Activated T-helper 2 cell treated with anti-CD3 and anti-CD28 coated beads, Interferon-gamma antibody, Interleukin-2, Interleukin-4, amounts not matched to agents 10 μg/mL and 5 μg/mL and 100 μg/mL, durations not matched to agents 14 hours and 24 hours and 36 hours (primary cell): ENCODE measurements at regions not wholly inside any gene's neighbourhood (a gene's known extent, or its start where the extent isn't known, plus 50 kb on each side); places are given as distances from the start of the nearest gene placed in this dataset.
"Not testable (repeated sequence)": the region's sequence is repeated elsewhere in the genome, so short reads cannot be mapped to it uniquely, and the experiment has no call there.

Experiments used
- DNase-seq: peaks from one replicate; pipeline ENCODE4 v3.0.0; 2021; ENCODE audit warnings: low spot score
- H3K27ac Mint-ChIP-seq: one replicate; pipeline ENCODE4 v1.8.0; 2021; ENCODE audit warnings: mixed read lengths
- H3K27me3 Mint-ChIP-seq: one replicate; pipeline ENCODE4 v1.8.0; 2021; ENCODE audit warnings: low read depth, mixed read lengths
- H3K36me3 Mint-ChIP-seq: one replicate; pipeline ENCODE4 v1.8.0; 2021; ENCODE audit warnings: low read depth, mixed read lengths
- H3K4me1 Mint-ChIP-seq: one replicate; pipeline ENCODE4 v1.8.0; 2021; ENCODE audit warnings: low read depth, mixed read lengths
- H3K4me3 Mint-ChIP-seq: one replicate; pipeline ENCODE4 v1.8.0; 2021; ENCODE audit warnings: low read depth, mild to moderate bottlenecking, moderate library complexity, mixed read lengths
- H3K9me3 Mint-ChIP-seq: one replicate; pipeline ENCODE4 v1.8.0; 2021; ENCODE audit warnings: mixed read lengths
- intact Hi-C: fragments of 100-400 bp; cut with micrococcal nuclease; formaldehyde crosslinking; loops from one replicate; pipeline ENCODE4 v1.15.1; 2023

DNA sequence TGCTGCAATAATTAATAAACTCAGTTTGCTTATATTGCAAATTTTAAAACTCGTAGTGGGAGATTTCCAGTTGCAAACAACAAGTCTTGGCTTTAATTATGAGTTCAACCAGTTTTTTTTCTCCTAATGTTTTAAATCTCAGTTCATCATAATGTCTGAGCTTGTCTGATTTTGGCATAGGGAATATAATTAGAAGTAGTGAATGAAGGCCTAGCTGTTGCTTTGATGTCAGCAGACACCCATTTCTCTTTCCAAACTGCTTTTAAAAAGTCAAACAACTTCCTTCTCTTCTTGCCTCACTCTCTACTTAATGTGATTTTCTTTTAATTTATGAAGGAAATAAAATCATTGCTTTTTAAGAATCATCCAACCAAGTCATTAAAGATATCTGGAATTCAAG lies 1462.1 kb downstream of the DPP10 start:
- no peaks in the 10 kb centered on the region for H3K4me1 Mint-ChIP-seq
- intact Hi-C loops, result no loop called here
- H3K36me3 Mint-ChIP-seq, result no peaks in the 10 kb centered on the region
- no peaks in the 10 kb centered on the region for H3K27me3 Mint-ChIP-seq
- no peak overlapping the region for H3K27ac Mint-ChIP-seq
- DNase-seq, result no peak
- H3K4me3 Mint-ChIP-seq, result no peak overlapping the region
- H3K9me3 Mint-ChIP-seq, result peaks cover 41% of the 10 kb centered on the region

DNA sequence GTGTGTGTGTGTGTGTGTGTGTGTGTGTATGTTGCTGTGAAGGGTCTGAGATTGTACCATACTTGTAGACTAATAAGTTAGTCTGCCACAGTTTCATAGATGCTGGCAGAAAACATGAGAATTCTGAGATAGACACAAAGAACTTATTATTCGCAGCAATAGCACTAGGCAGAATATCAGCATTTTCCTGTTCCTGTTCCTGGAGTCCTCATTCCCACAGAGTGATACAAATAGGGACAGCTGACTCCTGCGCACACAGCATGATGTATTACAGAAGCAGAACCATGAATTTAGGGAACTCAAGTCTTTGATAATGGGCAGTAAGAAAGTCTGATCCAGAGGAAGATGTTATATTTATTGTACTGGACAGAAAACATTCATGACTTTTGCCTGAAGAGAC lies 1466.3 kb downstream of the DPP10 start:
- Mint-ChIP-seq H3K27ac (no peak overlapping the region), H3K4me1 (no peaks in the 10 kb centered on the region), H3K36me3 (no peaks in the 10 kb centered on the region), H3K4me3 (no peak overlapping the region), H3K27me3 (no peaks in the 10 kb centered on the region), H3K9me3 (peaks cover 48% of the 10 kb centered on the region)
- no peak for DNase-seq
- intact Hi-C loops, result no loop called here

DNA sequence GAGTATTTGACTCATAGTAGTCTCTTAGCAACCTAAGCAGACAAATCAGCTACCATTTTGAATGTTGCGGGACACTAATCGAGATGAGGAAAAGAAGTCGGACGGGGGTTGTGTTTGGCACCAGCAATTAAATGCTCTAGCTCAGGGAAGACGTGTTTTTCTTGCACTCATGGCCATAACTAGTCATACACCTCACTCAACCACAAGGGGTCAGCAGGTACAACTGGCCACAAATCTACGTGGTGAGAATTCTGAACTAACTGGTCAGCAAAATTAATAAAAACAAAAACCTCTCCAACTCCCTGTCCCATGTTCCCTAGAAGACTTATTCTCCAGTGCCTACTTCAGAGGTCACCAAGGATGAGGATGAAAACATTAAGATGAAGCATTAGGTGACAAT lies 1467.8 kb downstream of the DPP10 start:
- H3K4me1 Mint-ChIP-seq, result no peaks in the 10 kb centered on the region
- intact Hi-C loops, result no loop called here
- peaks cover 45% of the 10 kb centered on the region for H3K9me3 Mint-ChIP-seq
- no peak overlapping the region for H3K27ac Mint-ChIP-seq
- no peak for DNase-seq
- H3K4me3 Mint-ChIP-seq, result no peak overlapping the region
- no peaks in the 10 kb centered on the region for H3K27me3 Mint-ChIP-seq
- no peaks in the 10 kb centered on the region for H3K36me3 Mint-ChIP-seq

DNA sequence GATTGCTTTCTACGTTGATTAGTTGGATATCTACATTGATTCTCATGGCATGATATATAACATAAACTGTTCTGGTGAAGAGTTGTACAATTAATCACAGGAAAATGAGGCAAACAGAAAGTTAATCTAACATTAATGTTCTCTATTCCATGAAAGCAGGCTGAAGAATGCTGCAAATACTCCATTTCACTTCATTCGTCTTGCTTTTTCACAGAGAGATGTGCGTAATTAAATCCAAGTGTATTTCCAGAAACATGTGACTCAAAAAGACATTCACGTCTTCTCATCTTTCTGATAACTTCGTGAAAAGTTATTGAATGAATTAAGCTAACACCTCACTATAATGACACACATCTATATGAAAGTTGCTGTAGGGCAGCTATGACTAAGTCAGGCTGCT lies 1471.5 kb downstream of the DPP10 start:
- Mint-ChIP-seq H3K4me1 (no peaks in the 10 kb centered on the region), H3K36me3 (no peaks in the 10 kb centered on the region)

GRCh38 chr2:115921541-115921940 lies 1479.1 kb downstream of the DPP10 start:
- H3K36me3 Mint-ChIP-seq, result no peaks in the 10 kb centered on the region
- no peak overlapping the region for H3K4me3 Mint-ChIP-seq
- H3K4me1 Mint-ChIP-seq, result no peaks in the 10 kb centered on the region
- H3K9me3 Mint-ChIP-seq, result peaks cover 43% of the 10 kb centered on the region
- no peak overlapping the region for H3K27ac Mint-ChIP-seq
- no peaks in the 10 kb centered on the region for H3K27me3 Mint-ChIP-seq
- intact Hi-C loops, result no loop called here
- DNase-seq, result no peak

More for the DNA sequence above, 1471.5 kb downstream of the DPP10 start:
- no peaks in the 10 kb centered on the region for H3K27me3 Mint-ChIP-seq
- no peak for DNase-seq
- H3K4me3 Mint-ChIP-seq, result no peak overlapping the region
- no peak overlapping the region for H3K27ac Mint-ChIP-seq
- intact Hi-C loops, result no loop called here
- H3K9me3 Mint-ChIP-seq, result peaks cover 49% of the 10 kb centered on the region

- DNase-seq, result no peak
- Mint-ChIP-seq H3K4me3 (no peak overlapping the region), H3K9me3 (peaks cover 32% of the 10 kb centered on the region), H3K4me1 (no peaks in the 10 kb centered on the region), H3K27me3 (no peaks in the 10 kb centered on the region), H3K27ac (no peak overlapping the region), H3K36me3 (no peaks in the 10 kb centered on the region)
- intact Hi-C loops, result no loop called here
Measured at GRCh38 chr2:115939902-115940301, 1497.5 kb downstream of the DPP10 start.

DNA sequence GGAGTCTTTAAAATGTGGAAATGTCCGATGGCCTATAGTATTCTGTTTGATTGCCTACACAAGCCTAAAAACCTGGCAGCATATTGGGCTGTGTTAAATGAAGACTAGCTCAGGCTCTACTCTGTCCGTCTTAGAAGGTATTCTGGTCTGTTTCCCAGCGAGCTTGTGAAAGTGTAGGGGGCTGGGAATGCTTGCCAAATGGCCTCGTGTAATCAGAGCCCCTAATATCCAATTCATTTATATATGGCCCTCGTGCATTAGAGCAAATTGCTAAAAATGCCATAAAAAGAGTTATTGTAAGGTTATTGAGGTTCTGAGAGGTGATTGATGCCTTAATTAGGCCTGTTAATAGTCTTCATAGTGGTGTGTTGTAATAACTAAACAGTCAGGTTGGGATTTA lies 1500.4 kb downstream of the DPP10 start:
- DNase-seq, result no peak
- no peak overlapping the region for H3K27ac Mint-ChIP-seq
- intact Hi-C loops, result no loop called here
- H3K9me3 Mint-ChIP-seq, result peaks cover 35% of the 10 kb centered on the region
- H3K4me3 Mint-ChIP-seq, result no peak overlapping the region
- no peaks in the 10 kb centered on the region for H3K4me1 Mint-ChIP-seq
- H3K27me3 Mint-ChIP-seq, result no peaks in the 10 kb centered on the region
- H3K36me3 Mint-ChIP-seq, result no peaks in the 10 kb centered on the region

DNA sequence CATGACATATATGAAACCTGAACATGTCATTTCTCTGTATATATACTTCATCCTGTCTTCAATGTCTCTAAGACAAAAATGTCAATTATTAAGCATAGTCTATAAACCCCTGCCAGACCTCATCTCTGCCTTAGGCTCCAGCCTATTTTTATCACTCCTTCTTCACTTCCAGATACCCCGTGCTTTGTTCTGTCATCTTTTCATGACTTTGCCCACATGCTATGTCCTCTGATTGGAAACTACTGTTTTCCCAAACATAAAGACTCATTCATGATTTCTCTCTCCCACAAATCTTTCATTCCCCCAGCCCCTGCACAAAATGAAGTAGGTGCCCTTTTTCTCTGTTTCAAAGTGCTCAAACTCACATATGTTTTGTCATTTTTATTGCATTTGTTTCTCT lies 1503.9 kb downstream of the DPP10 start:
- Mint-ChIP-seq H3K4me3 (no peak overlapping the region), H3K4me1 (no peaks in the 10 kb centered on the region), H3K27ac (no peak overlapping the region), H3K9me3 (peaks cover 33% of the 10 kb centered on the region), H3K36me3 (no peaks in the 10 kb centered on the region), H3K27me3 (no peaks in the 10 kb centered on the region)
- no peak for DNase-seq
- intact Hi-C loops, result no loop called here

DNA sequence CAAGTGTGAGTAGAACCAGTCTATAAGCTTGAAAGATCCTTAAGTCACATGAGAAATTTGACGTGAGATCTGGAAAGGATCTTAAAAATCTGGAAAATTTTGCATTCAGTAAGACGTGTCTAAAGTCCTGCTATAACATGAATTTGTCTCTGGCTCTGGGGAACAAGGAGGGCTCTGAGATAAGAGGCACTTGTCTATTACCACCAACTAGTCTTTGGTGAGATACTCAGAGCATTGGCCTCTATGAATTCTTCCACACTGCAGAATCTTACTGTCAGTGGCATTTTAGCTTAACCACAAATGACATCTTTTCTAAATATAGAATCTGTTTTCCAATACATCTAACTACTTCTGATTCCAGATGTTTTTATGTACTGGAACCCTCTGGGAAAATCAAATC lies 1504.5 kb downstream of the DPP10 start:
- no peak overlapping the region for H3K27ac Mint-ChIP-seq

DNA sequence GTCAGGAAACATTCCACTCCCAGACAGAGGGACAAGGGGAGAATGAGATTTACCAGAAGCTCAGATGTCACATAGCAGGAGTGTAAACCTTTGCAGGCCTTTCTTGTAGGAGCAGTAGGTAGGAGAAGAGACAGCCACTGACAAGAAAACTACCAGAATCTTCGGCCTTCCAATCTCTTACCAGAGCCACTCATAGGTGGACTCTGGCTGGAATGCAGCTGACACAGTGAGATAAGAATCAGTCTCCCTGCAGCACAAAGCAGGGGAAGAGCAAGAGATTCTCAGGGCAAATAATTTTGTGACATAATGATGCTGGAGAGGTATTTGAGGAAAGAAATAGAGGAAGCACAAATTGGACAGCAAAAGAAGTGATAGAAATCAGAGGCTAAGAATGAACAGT lies 1534.5 kb downstream of the DPP10 start:
- intact Hi-C loops, result no loop called here
- Mint-ChIP-seq H3K27me3 (no peaks in the 10 kb centered on the region), H3K4me1 (no peaks in the 10 kb centered on the region), H3K4me3 (no peak overlapping the region), H3K9me3 (peaks cover 69% of the 10 kb centered on the region), H3K36me3 (no peaks in the 10 kb centered on the region), H3K27ac (no peak overlapping the region)
- DNase-seq, result no peak

More for the DNA sequence above, 1504.5 kb downstream of the DPP10 start:
- intact Hi-C loops, result no loop called here
- H3K36me3 Mint-ChIP-seq, result no peaks in the 10 kb centered on the region
- H3K4me1 Mint-ChIP-seq, result no peaks in the 10 kb centered on the region
- peaks cover 33% of the 10 kb centered on the region for H3K9me3 Mint-ChIP-seq
- DNase-seq, result no peak
- H3K27me3 Mint-ChIP-seq, result no peaks in the 10 kb centered on the region
- H3K4me3 Mint-ChIP-seq, result no peak overlapping the region

- H3K4me1 Mint-ChIP-seq, result no peaks in the 10 kb centered on the region
- no peak overlapping the region for H3K27ac Mint-ChIP-seq
- intact Hi-C loops, result no loop called here
- H3K36me3 Mint-ChIP-seq, result no peaks in the 10 kb centered on the region
- no peaks in the 10 kb centered on the region for H3K27me3 Mint-ChIP-seq
- H3K9me3 Mint-ChIP-seq, result peaks cover 56% of the 10 kb centered on the region
- H3K4me3 Mint-ChIP-seq, result no peak overlapping the region
- no peak for DNase-seq
Measured at GRCh38 chr2:115999039-115999438, 1556.6 kb downstream of the DPP10 start.

GRCh38 chr2:116023026-116023425 lies 1580.6 kb downstream of the DPP10 start:
- H3K36me3 Mint-ChIP-seq, result no peaks in the 10 kb centered on the region
- H3K27ac Mint-ChIP-seq, result no peak overlapping the region
- H3K27me3 Mint-ChIP-seq, result no peaks in the 10 kb centered on the region
- DNase-seq, result no peak
- peaks cover 42% of the 10 kb centered on the region for H3K9me3 Mint-ChIP-seq
- H3K4me3 Mint-ChIP-seq, result no peak overlapping the region
- intact Hi-C loops, result no loop called here
- H3K4me1 Mint-ChIP-seq, result no peaks in the 10 kb centered on the region

GRCh38 chr2:116038758-116039157 lies 1596.3 kb downstream of the DPP10 start:
- H3K27me3 Mint-ChIP-seq, DNase-seq, H3K27ac Mint-ChIP-seq, H3K4me3 Mint-ChIP-seq, H3K36me3 Mint-ChIP-seq, H3K4me1 Mint-ChIP-seq, intact Hi-C loops: not testable (repeated sequence)
- peaks cover 30% of the 10 kb centered on the region for H3K9me3 Mint-ChIP-seq

DNA sequence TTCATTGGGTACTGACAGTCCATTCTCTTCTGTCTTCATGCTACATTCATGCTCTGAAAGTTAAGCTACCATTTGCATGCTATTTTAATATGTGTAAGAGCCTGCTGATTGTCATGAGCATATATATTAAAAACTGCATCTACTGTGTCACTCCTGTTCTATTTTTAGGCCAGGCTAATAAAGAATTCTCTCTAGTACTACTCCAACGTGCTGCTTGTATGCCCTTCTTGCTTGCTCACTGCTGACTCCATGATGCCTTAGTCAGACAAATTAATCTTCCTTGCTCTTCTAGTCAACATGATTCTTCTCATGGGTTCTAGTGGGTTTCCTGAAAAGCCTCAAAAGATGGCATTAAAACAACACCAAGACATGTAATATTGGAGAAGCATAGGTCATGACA lies 1600.1 kb downstream of the DPP10 start:
- DNase-seq, result no peak
- Mint-ChIP-seq H3K27ac (no peak overlapping the region), H3K27me3 (no peaks in the 10 kb centered on the region), H3K9me3 (peaks cover 27% of the 10 kb centered on the region), H3K4me3 (no peak overlapping the region), H3K36me3 (no peaks in the 10 kb centered on the region), H3K4me1 (no peaks in the 10 kb centered on the region)
- intact Hi-C loops, result no loop called here
